Mesenchymal stem cell (in vitro differentiated cells and primary cell): ENCODE measurements at regions not wholly inside any gene's neighbourhood (a gene's known extent, or its start where the extent isn't known, plus 50 kb on each side); places are given as distances from the start of the nearest gene placed in this dataset.
"Not testable (repeated sequence)": the region's sequence is repeated elsewhere in the genome, so short reads cannot be mapped to it uniquely, and the experiment has no call there.

Experiments
- DNase-seq: peaks from one replicate; pipeline ENCODE4 v3.0.0-alpha.2; 2013
- H2AFZ ChIP-seq: one replicate; pipeline ENCODE4 v1.6.1; 2013; ENCODE audit warnings: low read depth, mild to moderate bottlenecking, control low read depth, inconsistent platforms, low read length, moderate library complexity
- H2AK5ac ChIP-seq: 2 replicates; pipeline ENCODE4 v1.6.1; 2013; ENCODE audit warnings: low read length, moderate library complexity, mild to moderate bottlenecking, inconsistent platforms; ENCODE audit not compliant: severe bottlenecking
- H2BK120ac ChIP-seq: one replicate; pipeline ENCODE4 v1.6.1; 2013; ENCODE audit warnings: low read depth, mild to moderate bottlenecking, inconsistent platforms, low read length, moderate library complexity
- H2BK12ac ChIP-seq, 2 experiments: one replicate each; pipeline ENCODE4 v1.6.1; 2013; ENCODE audit warnings: inconsistent platforms in 2 of 2, low read length in 2 of 2, mild to moderate bottlenecking in 2 of 2, moderate library complexity in 2 of 2, control low read depth in 1 of 2
- H2BK15ac ChIP-seq: one replicate; pipeline ENCODE4 v1.6.1; 2013; ENCODE audit warnings: mild to moderate bottlenecking, low read depth, inconsistent platforms; ENCODE audit not compliant: poor library complexity, severe bottlenecking
- H2BK5ac ChIP-seq: 2 replicates; pipeline ENCODE4 v1.6.1; 2013; ENCODE audit warnings: low read depth, mild to moderate bottlenecking, low read length, control low read depth, inconsistent platforms; ENCODE audit not compliant: poor library complexity, severe bottlenecking
- H3K14ac ChIP-seq, 2 experiments: one replicate each; pipeline ENCODE4 v1.6.1; 2013; ENCODE audit warnings: inconsistent platforms in 2 of 2, low read length in 2 of 2, control low read depth in 1 of 2, mild to moderate bottlenecking in 1 of 2, moderate library complexity in 1 of 2
- H3K18ac ChIP-seq, 2 experiments: one replicate each; pipeline ENCODE4 v1.6.1; 2013; ENCODE audit warnings: inconsistent platforms in 2 of 2, low read length in 2 of 2, control low read depth in 1 of 2, low read depth in 1 of 2, mild to moderate bottlenecking in 1 of 2
- H3K23ac ChIP-seq, 2 experiments: one replicate each; pipeline ENCODE4 v1.6.1; 2013; ENCODE audit warnings: inconsistent platforms in 2 of 2, low read length in 2 of 2, mild to moderate bottlenecking in 2 of 2, moderate library complexity in 2 of 2, control low read depth in 1 of 2
- H3K27ac ChIP-seq: 2 replicates; pipeline ENCODE4 v1.5.1; 2013; ENCODE audit warnings: mild to moderate bottlenecking, moderate library complexity, low read length, control low read depth, inconsistent platforms; ENCODE audit not compliant: poor library complexity, severe bottlenecking
- H3K27me3 ChIP-seq, 2 experiments: 2 replicates each; pipeline versions ENCODE4 v1.6.1 to v1.7.0; 2013; ENCODE audit warnings: low read length in 2 of 2, mild to moderate bottlenecking in 2 of 2, moderate library complexity in 2 of 2, control low read depth in 1 of 2, inconsistent platforms in 1 of 2; ENCODE audit not compliant: control insufficient read depth in 1 of 2, insufficient read depth in 1 of 2
- H3K36me3 ChIP-seq, 2 experiments: 2 replicates each; pipeline versions ENCODE4 v1.6.1 to v1.7.0; 2013; ENCODE audit warnings: low read length in 2 of 2, control low read depth in 1 of 2, inconsistent platforms in 1 of 2, low read depth in 1 of 2, mild to moderate bottlenecking in 1 of 2; ENCODE audit not compliant: insufficient read depth in 2 of 2, control insufficient read depth in 1 of 2
- H3K4ac ChIP-seq, 2 experiments: one replicate each; pipeline ENCODE4 v1.6.1; 2013; ENCODE audit warnings: inconsistent platforms in 2 of 2, low read length in 2 of 2, mild to moderate bottlenecking in 2 of 2, moderate library complexity in 2 of 2, control low read depth in 1 of 2, low read depth in 1 of 2
- H3K4me1 ChIP-seq: 2 replicates; pipeline ENCODE4 v1.6.1; 2013; ENCODE audit warnings: low read depth, low read length, control low read depth; ENCODE audit not compliant: control insufficient read depth, insufficient read depth
- H3K4me2 ChIP-seq: 2 replicates; pipeline ENCODE4 v1.6.1; 2013; ENCODE audit warnings: low read length, mild to moderate bottlenecking, inconsistent platforms; ENCODE audit not compliant: poor library complexity, severe bottlenecking
- H3K4me3 ChIP-seq, 2 experiments: 2 replicates each; pipeline versions ENCODE4 v1.5.1 to v1.7.0; 2013; ENCODE audit warnings: low read length in 2 of 2, mild to moderate bottlenecking in 2 of 2, control low read depth in 1 of 2, low read depth in 1 of 2; ENCODE audit not compliant: insufficient read depth in 1 of 2
- H3K79me1 ChIP-seq: replicated peaks from 2 replicates; pipeline ENCODE4 v1.6.1; 2013; ENCODE audit warnings: mild to moderate bottlenecking, control low read depth, low read length, inconsistent platforms; ENCODE audit not compliant: poor library complexity, severe bottlenecking
- H3K9ac ChIP-seq: 2 replicates; pipeline ENCODE4 v1.7.0; 2013; ENCODE audit warnings: mild to moderate bottlenecking, low read length, moderate library complexity
- H3K9me3 ChIP-seq: 2 replicates; pipeline ENCODE4 v1.7.0; 2013; ENCODE audit warnings: mild to moderate bottlenecking, low read length; ENCODE audit not compliant: control insufficient read depth
- H4K8ac ChIP-seq: one replicate; pipeline ENCODE4 v1.6.1; 2013; ENCODE audit warnings: inconsistent platforms, mild to moderate bottlenecking, low read length, moderate library complexity
- H4K91ac ChIP-seq: one replicate; pipeline ENCODE4 v1.6.1; 2013; ENCODE audit warnings: mild to moderate bottlenecking, low read length, inconsistent platforms
- WGBS: methylation state at CpG from one replicate; pipeline ENCODE4 v1.1.7; 2013; ENCODE audit warnings: mixed read lengths; 5-methylcytosine and 5-hydroxymethylcytosine counted together

- not testable (repeated sequence) for H3K4me1 ChIP-seq, H3K9ac ChIP-seq, H3K4me2 ChIP-seq, H3K4me3 ChIP-seq, H2BK120ac ChIP-seq, H3K23ac ChIP-seq, H3K18ac ChIP-seq, H3K9me3 ChIP-seq, H4K8ac ChIP-seq, H3K36me3 ChIP-seq, H2AFZ ChIP-seq, H2AK5ac ChIP-seq, H2BK12ac ChIP-seq, H3K4ac ChIP-seq, H3K79me1 ChIP-seq, DNase-seq, H3K27ac ChIP-seq, H3K14ac ChIP-seq, H3K27me3 ChIP-seq, H4K91ac ChIP-seq, H2BK5ac ChIP-seq, H2BK15ac ChIP-seq
- 78% methylated on average over 8 of the region's 25 CpGs for WGBS
Observed at GRCh38 chr2:91568391-91569338, 2877.2 kb downstream of the RPIA start.

DNA sequence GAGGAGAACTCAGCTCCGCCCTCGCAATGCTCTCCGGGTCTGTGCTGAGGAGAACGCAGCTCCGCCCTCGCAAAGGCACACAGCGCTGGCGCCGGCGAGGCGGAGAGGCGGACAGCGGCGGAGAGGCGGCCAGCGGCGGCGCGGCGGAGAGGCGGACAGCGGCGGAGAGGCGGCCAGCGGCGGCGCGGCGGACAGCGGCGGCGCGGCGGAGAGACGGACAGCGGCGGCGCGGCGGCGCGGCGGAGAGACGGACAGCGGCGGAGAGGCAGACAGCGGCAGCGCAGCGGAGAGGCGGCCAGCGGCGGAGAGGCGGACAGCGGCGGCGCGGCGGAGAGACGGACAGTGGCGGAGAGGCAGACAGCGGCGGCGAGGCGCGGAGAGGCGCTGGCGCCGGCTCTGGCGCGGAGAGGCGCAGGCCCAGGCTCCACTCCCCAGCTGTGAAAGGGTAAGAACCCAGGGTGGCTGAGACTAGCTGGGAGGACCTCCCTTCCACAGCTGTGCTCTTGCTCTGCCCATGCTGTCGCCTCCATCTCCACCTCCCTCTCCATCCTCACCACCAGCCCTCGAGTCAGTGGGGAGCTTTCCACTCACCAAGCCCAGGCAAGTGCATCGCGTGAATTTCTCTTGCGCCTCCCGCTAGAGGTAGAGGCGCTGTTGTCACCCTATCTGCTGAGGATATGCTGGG is 2879.9 kb downstream of the RPIA start:
- not testable (repeated sequence) for H3K4me1 ChIP-seq, H2BK5ac ChIP-seq, H3K36me3 ChIP-seq, H3K27ac ChIP-seq, H2BK12ac ChIP-seq, H2BK120ac ChIP-seq, H3K79me1 ChIP-seq, H3K9me3 ChIP-seq, H4K8ac ChIP-seq, H2BK15ac ChIP-seq, H3K4ac ChIP-seq, H2AK5ac ChIP-seq, H3K27me3 ChIP-seq, H3K23ac ChIP-seq, H3K9ac ChIP-seq
- Histone ChIP-seq H4K91ac (peak overlapping the region; percentile 39), H3K14ac (peak overlapping the region in 1 of 2 experiments; percentile 11), H3K18ac (peak overlapping the region in 1 of 2 experiments; percentile 46), H3K4me3 (peak overlapping the region; percentile 39 to 69), H3K4me2 (peak overlapping the region; percentile 35), H2AFZ (peak overlapping the region; percentile 54)
- peak; percentile 50 for DNase-seq
- 33% methylated on average over 46 of the region's 78 CpGs for WGBS

- 61% methylated on average over 3 of the region's 4 CpGs for WGBS
- not testable (repeated sequence) for H3K36me3 ChIP-seq, H3K14ac ChIP-seq, H3K4me3 ChIP-seq, H2AFZ ChIP-seq, H3K23ac ChIP-seq, H2BK15ac ChIP-seq, H3K27me3 ChIP-seq, H4K91ac ChIP-seq, H2AK5ac ChIP-seq, H2BK12ac ChIP-seq, H3K18ac ChIP-seq, H3K9ac ChIP-seq, H3K4me2 ChIP-seq, H3K4ac ChIP-seq, H3K27ac ChIP-seq, H4K8ac ChIP-seq, H3K9me3 ChIP-seq, H3K79me1 ChIP-seq, H2BK5ac ChIP-seq, H2BK120ac ChIP-seq, H3K4me1 ChIP-seq, DNase-seq
Observed at GRCh38 chr2:91573018-91573417, 2881.5 kb downstream of the RPIA start.

GRCh38 chr2:91573755-91574154 is 2882.3 kb downstream of the RPIA start:
- not testable (repeated sequence) for H3K9ac ChIP-seq, H3K4me2 ChIP-seq, H2BK5ac ChIP-seq, H3K36me3 ChIP-seq, H2BK120ac ChIP-seq, H3K4me1 ChIP-seq, H3K18ac ChIP-seq, H3K27ac ChIP-seq, H3K4me3 ChIP-seq, H2BK15ac ChIP-seq, H2AK5ac ChIP-seq, H2AFZ ChIP-seq, H3K9me3 ChIP-seq, H3K14ac ChIP-seq, H3K4ac ChIP-seq, H3K79me1 ChIP-seq, H3K27me3 ChIP-seq, H2BK12ac ChIP-seq, DNase-seq, H3K23ac ChIP-seq, H4K91ac ChIP-seq, H4K8ac ChIP-seq
- 75% methylated on average over 1 of the region's 4 CpGs for WGBS
